ENCODE measurements at regions not wholly inside any gene's neighbourhood (a gene's known extent, or its start where the extent isn't known, plus 50 kb on each side); places are given as distances from the start of the nearest gene placed in this dataset.

GRCh38 chr6:98636941-98637340 is 197.4 kb upstream of the POU3F2 start:
- TF ChIP-seq CTCF (IDR thresholded peaks at IDR 0.05; ENCODE audit: insufficient read depth, low read depth, low read length) (no peak), EZH2 (IDR thresholded peaks at IDR 0.05; ENCODE audit: insufficient read depth, low read length) (no peak)
